ENCODE measurements at regions not wholly inside any gene's neighbourhood (a gene's known extent, or its start where the extent isn't known, plus 50 kb on each side); places are given as distances from the start of the nearest gene placed in this dataset.

GRCh38 chr5:18686253-18686652 is 1052.0 kb downstream of the TAF11L14 start:
- H3K9me3 ChIP-seq (ENCODE audit: control insufficient read depth, low read depth, low read length), result no peaks in the 10 kb centered on the region
- no peaks in the 10 kb centered on the region for H3K27me3 ChIP-seq (ENCODE audit: control insufficient read depth, extremely low read depth, insufficient read depth, low read length)
- no peaks in the 10 kb centered on the region for H3K79me2 ChIP-seq (ENCODE audit: control insufficient read depth, insufficient read depth, low read length)
- no peaks in the 10 kb centered on the region for H3K36me3 ChIP-seq (ENCODE audit: control insufficient read depth in 2 of 2, extremely low read depth in 1 of 2, insufficient read depth in 2 of 2, low read length in 2 of 2)
- FAIRE-seq (no peak), DNase-seq (ENCODE audit: low read depth, low spot score) (no peak)
- dilution Hi-C loops (cut with MboI; ENCODE audit: extremely low pct_ligation_motif_present, low sequenced_read_pairs), result no loop called here
- H2AFZ ChIP-seq (ENCODE audit: control insufficient read depth, low read length), result no peak overlapping the region
- no peak overlapping the region for H3K4me3 ChIP-seq (ENCODE audit: control insufficient read depth in 2 of 3, extremely low read depth in 1 of 3, insufficient read depth in 2 of 3, low read depth in 1 of 3, low read length in 3 of 3)
- H3K9me1 ChIP-seq (ENCODE audit: control insufficient read depth, extremely low read depth, insufficient read depth, low read length), result no peaks in the 10 kb centered on the region
- H3K4me2 ChIP-seq (ENCODE audit: control insufficient read depth, extremely low read depth, insufficient read depth, low read depth, low read length), result no peak overlapping the region
- TF ChIP-seq EZH2 (IDR thresholded peaks at IDR 0.05; ENCODE audit: low read length), result no peak
- no peak for TF ChIP-seq CTCF (optimal IDR thresholded peaks at IDR 0.05 in 1 of 3, IDR thresholded peaks at IDR 0.05 in 1 of 3, conservative IDR thresholded peaks at IDR 0.05 in 1 of 3; ENCODE audit: extremely low read depth in 1 of 3, insufficient read depth in 2 of 3, low read length in 3 of 3)
- no peaks in the 10 kb centered on the region for H4K20me1 ChIP-seq (ENCODE audit: control insufficient read depth, extremely low read depth, insufficient read depth, low read length)
- no peaks in the 10 kb centered on the region for H3K4me1 ChIP-seq (ENCODE audit: control insufficient read depth, extremely low read depth, insufficient read depth, low read length)
- H3K9ac ChIP-seq (ENCODE audit: control insufficient read depth, extremely low read depth, insufficient read depth, low read length), result no peak overlapping the region
- H3K27ac ChIP-seq (ENCODE audit: control insufficient read depth, insufficient read depth, low read length), result no peak overlapping the region

DNA sequence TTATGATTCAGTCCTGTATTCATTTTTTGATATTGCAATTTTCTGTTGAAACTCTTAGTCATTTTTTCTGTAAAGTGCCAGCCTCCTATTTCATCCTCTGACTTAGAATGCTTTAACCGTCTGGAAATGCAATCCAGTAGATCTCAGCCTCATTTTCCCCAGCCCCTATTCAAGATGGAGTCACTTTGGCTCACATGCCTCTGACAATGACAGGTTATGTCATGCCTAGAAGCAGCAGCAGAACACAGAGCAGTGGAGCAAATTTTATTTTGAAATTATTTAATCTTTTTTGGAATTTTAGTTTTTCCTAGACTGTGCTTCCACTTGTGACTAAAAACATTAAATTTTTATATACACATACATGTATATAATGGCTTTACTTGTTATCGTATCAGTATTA is 1053.2 kb downstream of the TAF11L14 start:
- H3K27ac ChIP-seq (ENCODE audit: control insufficient read depth, insufficient read depth, low read length), result no peak overlapping the region
- H3K79me2 ChIP-seq (ENCODE audit: control insufficient read depth, insufficient read depth, low read length), result no peaks in the 10 kb centered on the region
- FAIRE-seq (no peak), DNase-seq (ENCODE audit: low read depth, low spot score) (no peak)
- no peaks in the 10 kb centered on the region for H3K9me1 ChIP-seq (ENCODE audit: control insufficient read depth, extremely low read depth, insufficient read depth, low read length)
- H3K27me3 ChIP-seq (ENCODE audit: control insufficient read depth, extremely low read depth, insufficient read depth, low read length), result no peaks in the 10 kb centered on the region
- H3K4me3 ChIP-seq (ENCODE audit: control insufficient read depth in 2 of 3, extremely low read depth in 1 of 3, insufficient read depth in 2 of 3, low read depth in 1 of 3, low read length in 3 of 3), result no peak overlapping the region
- TF ChIP-seq CTCF (optimal IDR thresholded peaks at IDR 0.05 in 1 of 3, IDR thresholded peaks at IDR 0.05 in 1 of 3, conservative IDR thresholded peaks at IDR 0.05 in 1 of 3; ENCODE audit: extremely low read depth in 1 of 3, insufficient read depth in 2 of 3, low read length in 3 of 3) (no peak), EZH2 (IDR thresholded peaks at IDR 0.05; ENCODE audit: low read length) (no peak)
- no peak overlapping the region for H3K4me2 ChIP-seq (ENCODE audit: control insufficient read depth, extremely low read depth, insufficient read depth, low read depth, low read length)
- no peaks in the 10 kb centered on the region for H3K4me1 ChIP-seq (ENCODE audit: control insufficient read depth, extremely low read depth, insufficient read depth, low read length)
- dilution Hi-C loops (cut with MboI; ENCODE audit: extremely low pct_ligation_motif_present, low sequenced_read_pairs), result no loop called here
- no peak overlapping the region for H3K9ac ChIP-seq (ENCODE audit: control insufficient read depth, extremely low read depth, insufficient read depth, low read length)
- H4K20me1 ChIP-seq (ENCODE audit: control insufficient read depth, extremely low read depth, insufficient read depth, low read length), result no peaks in the 10 kb centered on the region
- no peak overlapping the region for H2AFZ ChIP-seq (ENCODE audit: control insufficient read depth, low read length)
- no peaks in the 10 kb centered on the region for H3K36me3 ChIP-seq (ENCODE audit: control insufficient read depth in 2 of 2, extremely low read depth in 1 of 2, insufficient read depth in 2 of 2, low read length in 2 of 2)
- no peaks in the 10 kb centered on the region for H3K9me3 ChIP-seq (ENCODE audit: control insufficient read depth, low read depth, low read length)
